Stomach smooth muscle (tissue), 2 donors: ENCODE measurements at regions not wholly inside any gene's neighbourhood (a gene's known extent, or its start where the extent isn't known, plus 50 kb on each side); places are given as distances from the start of the nearest gene placed in this dataset.

ENCODE experiments used
- H3K27ac ChIP-seq: one replicate; pipeline ENCODE4 v1.7.0; 2013; ENCODE audit warnings: mild to moderate bottlenecking, low read length, inconsistent platforms
- H3K27me3 ChIP-seq, 2 donors: one replicate each; pipeline ENCODE4 v1.7.0; 2013; ENCODE audit warnings: low read length in 2 of 2; ENCODE audit not compliant: insufficient read depth in 2 of 2, control insufficient read depth in 1 of 2
- H3K36me3 ChIP-seq, 2 donors: one replicate each; pipeline ENCODE4 v1.7.0; 2013; ENCODE audit warnings: low read length in 2 of 2; ENCODE audit not compliant: control insufficient read depth in 2 of 2, insufficient read depth in 2 of 2
- H3K4me1 ChIP-seq: one replicate; pipeline ENCODE4 v1.7.0; 2013; ENCODE audit warnings: low read length; ENCODE audit not compliant: control insufficient read depth, insufficient read depth
- H3K4me3 ChIP-seq, 2 donors: one replicate each; pipeline ENCODE4 v1.7.0; 2013; ENCODE audit warnings: low read length in 2 of 2
- H3K9ac ChIP-seq, 2 donors: one replicate each; pipeline ENCODE4 v1.7.0; 2013; ENCODE audit warnings: low read length in 2 of 2, mild to moderate bottlenecking in 1 of 2
- H3K9me3 ChIP-seq, 2 donors: one replicate each; pipeline ENCODE4 v1.7.0; 2013; ENCODE audit warnings: low read length in 2 of 2; ENCODE audit not compliant: control insufficient read depth in 2 of 2
- donor health status: healthy.
- donor health status: Pancreatic carcinoma.

DNA sequence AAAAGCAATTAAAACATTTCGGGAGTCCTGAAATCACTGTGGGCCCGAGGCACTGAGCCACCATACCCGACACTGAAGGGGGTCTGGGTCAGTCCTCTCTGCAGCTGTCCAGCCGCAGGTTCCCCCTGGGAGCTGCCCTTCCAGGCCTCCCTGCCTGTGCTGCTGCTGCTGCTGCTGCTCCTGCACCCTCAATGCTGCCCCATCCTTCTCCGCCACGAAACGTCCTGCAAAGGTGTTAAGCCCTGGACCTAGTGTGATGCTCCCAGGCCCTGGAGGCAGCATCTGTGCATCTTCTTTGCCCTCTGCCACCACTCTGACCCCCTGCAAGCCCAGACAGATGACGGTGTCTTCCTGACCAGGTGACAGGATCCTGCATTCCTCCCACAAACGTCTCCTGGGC is 513.3 kb downstream of the NPHP4 start:
- Histone ChIP-seq H3K9ac (no peak overlapping the region), H3K4me1 (no peaks in the 10 kb centered on the region), H3K36me3 (no peaks in the 10 kb centered on the region), H3K4me3 (no peak overlapping the region), H3K27ac (no peak overlapping the region), H3K9me3 (no peaks in the 10 kb centered on the region), H3K27me3 (peaks cover 5 to 10% of the 10 kb centered on the region in 2 donors)

DNA sequence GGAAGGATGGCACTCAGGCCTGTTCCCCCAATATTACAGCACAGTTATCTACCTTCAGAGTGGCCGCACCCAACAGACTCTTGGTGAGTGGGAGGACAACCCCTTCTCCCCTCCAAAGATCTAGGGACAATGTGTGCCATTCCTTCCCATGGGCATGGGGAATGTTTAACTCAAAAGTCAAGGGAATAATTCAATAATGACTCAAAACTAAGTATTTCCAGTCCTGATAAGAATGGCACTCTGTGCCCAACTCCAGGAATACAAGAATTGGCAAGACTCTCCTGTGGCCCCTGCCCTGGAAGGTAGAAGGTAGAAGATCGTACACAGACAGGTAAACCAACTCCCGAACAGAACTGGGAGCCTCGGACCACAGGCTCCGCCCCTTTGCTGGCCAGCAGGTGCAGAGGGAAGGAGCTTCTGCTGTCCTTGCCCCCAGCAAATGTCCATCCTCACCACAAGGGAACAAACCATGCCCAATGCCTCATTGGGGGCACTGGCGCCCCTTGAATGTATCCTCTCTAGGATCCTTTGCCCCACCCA is 514.0 kb downstream of the NPHP4 start:
- H3K9me3 ChIP-seq, result no peaks in the 10 kb centered on the region
- no peak overlapping the region for H3K9ac ChIP-seq
- no peaks in the 10 kb centered on the region for H3K36me3 ChIP-seq
- H3K27me3 ChIP-seq, result peaks cover 3 to 10% of the 10 kb centered on the region in 2 donors
- no peaks in the 10 kb centered on the region for H3K4me1 ChIP-seq
- H3K4me3 ChIP-seq, result no peak overlapping the region
- H3K27ac ChIP-seq, result no peak overlapping the region

DNA sequence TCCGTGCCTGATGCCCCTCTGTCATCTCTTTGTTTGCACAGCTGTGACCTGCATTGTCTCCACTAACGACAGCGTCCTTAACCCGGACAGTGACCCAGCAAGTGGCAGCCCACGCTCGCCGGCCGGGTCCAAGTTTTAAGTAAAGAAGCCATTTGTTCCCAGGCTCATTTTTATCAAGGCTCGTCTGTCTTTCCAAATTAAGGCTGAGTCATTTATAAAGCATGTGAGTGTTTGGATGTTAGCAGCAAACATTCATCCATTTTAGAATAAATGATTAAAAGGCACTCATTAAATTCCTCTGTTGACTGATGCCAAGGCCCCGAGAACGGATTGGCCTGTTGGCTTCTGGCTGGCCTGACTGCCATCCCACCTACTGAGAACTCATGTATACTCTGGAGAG is 514.5 kb downstream of the NPHP4 start:
- peaks cover 3 to 10% of the 10 kb centered on the region in 2 donors for H3K27me3 ChIP-seq
- H3K27ac ChIP-seq, result no peak overlapping the region

DNA sequence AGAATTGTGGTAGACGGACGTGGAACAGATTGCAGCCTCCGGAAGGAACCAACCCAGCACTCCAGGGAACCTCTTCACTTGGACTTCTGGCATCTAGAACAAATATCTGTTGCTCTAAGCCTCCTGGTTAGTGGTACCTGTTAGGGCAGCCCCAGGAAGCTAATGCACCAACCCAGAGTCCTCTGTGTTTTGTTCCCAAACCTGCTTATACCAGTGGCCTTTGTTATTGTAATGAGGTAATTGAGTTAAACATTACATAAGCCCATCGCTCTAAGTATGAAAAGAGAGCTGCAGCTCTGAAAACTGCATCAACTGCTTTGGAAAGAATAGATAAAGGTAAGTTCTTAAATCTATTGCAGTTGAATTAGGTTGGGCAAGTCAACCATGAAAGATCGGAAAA is 516.7 kb downstream of the NPHP4 start:
- no peak overlapping the region for H3K4me3 ChIP-seq
- H3K27me3 ChIP-seq, result peaks cover 3 to 11% of the 10 kb centered on the region in 2 donors
- H3K9ac ChIP-seq, result no peak overlapping the region
- no peak overlapping the region for H3K27ac ChIP-seq
- no peaks in the 10 kb centered on the region for H3K4me1 ChIP-seq
- no peaks in the 10 kb centered on the region for H3K9me3 ChIP-seq
- H3K36me3 ChIP-seq, result no peaks in the 10 kb centered on the region

More for the DNA sequence above, 514.5 kb downstream of the NPHP4 start:
- Histone ChIP-seq H3K4me3 (no peak overlapping the region), H3K36me3 (no peaks in the 10 kb centered on the region), H3K4me1 (no peaks in the 10 kb centered on the region), H3K9ac (no peak overlapping the region), H3K9me3 (no peaks in the 10 kb centered on the region)

DNA sequence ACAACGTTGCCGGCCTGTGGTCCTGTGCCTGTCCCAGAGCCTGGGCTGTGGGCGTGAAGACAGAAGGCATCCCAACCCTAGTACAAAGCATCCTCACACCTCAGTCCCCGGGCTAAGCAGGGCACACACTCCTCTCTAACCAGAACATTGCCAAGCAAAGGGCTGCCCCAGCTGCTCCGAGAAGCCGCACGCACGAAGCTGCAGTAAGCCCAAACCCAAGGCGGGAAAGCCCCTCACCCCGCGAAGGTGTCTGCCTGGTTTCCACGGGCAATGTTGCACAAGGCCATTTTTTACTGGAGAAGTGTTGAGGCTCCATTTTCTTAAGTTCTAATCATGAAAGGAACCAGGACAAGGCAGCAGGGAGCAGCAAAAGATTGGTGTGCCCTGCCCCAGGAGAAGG is 519.0 kb downstream of the NPHP4 start:
- H3K27ac ChIP-seq, result no peak overlapping the region
- H3K9ac ChIP-seq, result no peak overlapping the region
- H3K4me1 ChIP-seq, result no peaks in the 10 kb centered on the region
- H3K27me3 ChIP-seq, result peaks cover 0 to 9% of the 10 kb centered on the region in 2 donors
- H3K9me3 ChIP-seq, result no peaks in the 10 kb centered on the region
- no peaks in the 10 kb centered on the region for H3K36me3 ChIP-seq
- H3K4me3 ChIP-seq, result no peak overlapping the region

DNA sequence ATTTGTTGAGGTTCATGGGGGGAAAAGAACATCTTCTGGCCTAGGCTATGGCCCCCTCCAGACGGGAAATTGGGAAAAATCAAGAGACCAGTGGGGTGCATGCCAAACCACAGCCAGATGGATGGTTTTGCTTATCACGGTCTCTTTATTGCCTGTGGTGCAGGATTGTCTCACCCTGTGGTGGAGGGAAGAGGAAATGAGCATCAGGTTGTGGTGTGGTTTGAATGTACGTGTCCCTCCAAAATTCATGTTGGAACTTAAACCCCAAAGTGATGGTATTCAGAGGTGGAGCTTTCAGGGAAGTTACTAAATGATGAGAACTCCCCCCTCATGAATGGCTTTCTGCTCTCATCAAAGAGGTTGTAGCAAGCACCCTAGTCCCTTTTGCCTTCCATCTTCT is 525.7 kb downstream of the NPHP4 start:
- Histone ChIP-seq H3K9me3 (peaks cover 11 to 17% of the 10 kb centered on the region in 2 donors), H3K4me3 (no peak overlapping the region), H3K4me1 (no peaks in the 10 kb centered on the region), H3K27ac (no peak overlapping the region), H3K9ac (no peak overlapping the region), H3K36me3 (no peaks in the 10 kb centered on the region), H3K27me3 (peaks cover 0 to 8% of the 10 kb centered on the region in 2 donors)

DNA sequence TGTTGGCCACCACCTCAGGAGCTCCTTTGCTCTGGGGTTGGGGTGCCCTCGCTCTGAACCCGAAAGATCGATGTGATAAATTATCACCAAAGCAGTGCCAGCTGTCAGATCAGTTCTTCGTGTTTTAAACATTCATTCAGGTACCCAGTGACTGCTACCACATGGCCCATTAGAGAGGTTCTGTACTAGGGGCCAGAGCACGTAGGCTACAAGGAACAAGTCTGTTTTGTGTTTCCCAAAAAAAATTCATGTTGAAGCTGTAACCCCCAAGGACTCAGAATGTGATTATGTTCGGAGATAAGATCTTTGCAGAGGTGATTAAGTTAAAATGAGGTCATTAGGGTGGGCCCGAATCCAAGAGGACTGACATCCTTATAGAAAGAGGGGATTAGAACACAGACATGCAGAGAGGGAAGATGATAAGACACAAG is 526.9 kb downstream of the NPHP4 start:
- H3K4me3 ChIP-seq, result no peak overlapping the region
- no peaks in the 10 kb centered on the region for H3K4me1 ChIP-seq
- H3K9ac ChIP-seq, result no peak overlapping the region
- no peaks in the 10 kb centered on the region for H3K36me3 ChIP-seq
- no peak overlapping the region for H3K27ac ChIP-seq
- H3K27me3 ChIP-seq, result peaks cover 0 to 7% of the 10 kb centered on the region in 2 donors
- H3K9me3 ChIP-seq, result peaks cover 13 to 17% of the 10 kb centered on the region in 2 donors

DNA sequence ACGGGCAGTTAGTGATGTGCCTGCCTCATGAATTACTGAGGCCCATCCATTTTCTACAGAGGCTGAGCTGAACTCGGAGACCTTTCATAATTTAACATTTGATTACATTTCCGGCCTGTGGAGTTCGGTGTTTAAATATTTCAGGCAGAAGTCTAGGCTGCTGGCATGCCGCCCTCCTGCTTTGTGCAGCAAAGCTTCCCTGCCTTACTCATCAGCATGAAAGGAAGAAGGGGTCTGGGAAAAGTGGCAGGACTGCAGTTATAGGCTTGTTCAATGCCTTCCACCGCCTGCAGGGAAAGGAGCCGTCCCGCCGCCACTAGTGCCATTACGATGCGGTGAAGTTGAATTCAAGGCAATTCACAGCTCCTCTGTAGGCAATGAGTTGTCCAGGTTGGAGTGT is 527.9 kb downstream of the NPHP4 start:
- Histone ChIP-seq H3K4me3 (no peak overlapping the region), H3K27ac (no peak overlapping the region), H3K9ac (no peak overlapping the region), H3K27me3 (peaks cover 0 to 9% of the 10 kb centered on the region in 2 donors), H3K4me1 (no peaks in the 10 kb centered on the region), H3K36me3 (no peaks in the 10 kb centered on the region), H3K9me3 (peaks cover 13 to 17% of the 10 kb centered on the region in 2 donors)

DNA sequence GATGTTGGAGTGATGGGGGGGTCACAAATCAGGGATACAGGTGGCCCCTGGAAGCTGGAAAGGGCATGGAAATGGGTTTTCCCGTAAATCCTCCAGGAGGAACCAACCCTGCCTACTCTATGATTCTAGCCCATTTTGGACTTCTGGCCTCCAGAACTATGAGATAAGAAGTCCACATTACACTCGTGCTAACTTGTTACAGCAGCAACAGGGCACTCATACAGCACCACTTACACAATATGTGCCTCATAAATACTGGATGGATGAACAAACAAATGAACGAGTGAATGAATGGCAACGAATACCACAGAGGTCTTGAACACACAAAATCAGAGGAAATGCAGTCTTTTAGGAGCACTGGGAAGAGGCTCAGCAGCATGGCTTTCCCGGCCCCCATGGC is 531.3 kb downstream of the NPHP4 start:
- no peak overlapping the region for H3K9ac ChIP-seq
- H3K9me3 ChIP-seq, result peaks cover 9 to 17% of the 10 kb centered on the region in 2 donors
- H3K27ac ChIP-seq, result no peak overlapping the region
- no peaks in the 10 kb centered on the region for H3K36me3 ChIP-seq
- H3K4me3 ChIP-seq, result no peak overlapping the region
- H3K27me3 ChIP-seq, result peaks cover 6 to 12% of the 10 kb centered on the region in 2 donors
- no peaks in the 10 kb centered on the region for H3K4me1 ChIP-seq

DNA sequence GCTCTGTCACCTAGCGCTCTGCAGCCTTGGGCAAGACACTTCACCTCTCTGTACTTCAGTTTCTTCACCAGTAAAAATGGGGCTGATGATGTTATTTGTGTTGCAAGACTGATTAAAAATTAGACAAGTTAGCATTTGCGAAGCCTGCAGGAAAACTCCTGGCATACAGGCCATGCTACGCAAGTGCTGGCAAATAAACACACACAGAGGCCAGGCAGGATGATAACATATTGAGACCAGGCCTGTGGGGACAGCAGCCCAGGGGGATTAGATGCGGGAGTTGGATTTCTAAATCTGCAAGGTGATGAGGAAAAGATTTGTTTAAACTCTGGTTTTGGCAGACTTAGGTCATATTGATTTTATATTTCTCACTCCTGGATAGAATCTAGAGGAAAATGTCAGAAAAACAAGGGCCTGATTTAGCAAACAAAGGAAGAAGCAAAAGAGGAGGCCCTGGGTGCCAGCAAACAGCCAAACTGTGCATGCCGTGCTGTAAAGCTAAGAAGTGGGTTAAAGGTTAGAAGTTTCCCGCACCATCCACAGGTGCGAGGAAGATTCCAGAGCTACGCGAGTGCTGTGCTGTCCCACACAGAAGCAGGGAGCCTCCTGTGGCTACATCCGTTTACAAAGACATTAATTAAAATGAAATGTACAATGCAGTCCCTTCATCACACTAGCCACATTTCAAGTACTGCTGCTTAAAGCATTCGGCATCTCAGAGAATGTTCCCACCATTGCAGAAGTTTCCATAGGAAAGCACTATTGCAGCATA is 532.2 kb downstream of the NPHP4 start:
- H3K27me3 ChIP-seq, result peaks cover 12% of the 10 kb centered on the region in 2 donors
- peaks cover 9 to 15% of the 10 kb centered on the region in 2 donors for H3K9me3 ChIP-seq
- H3K4me3 ChIP-seq, result no peak overlapping the region
- no peaks in the 10 kb centered on the region for H3K36me3 ChIP-seq
- no peak overlapping the region for H3K9ac ChIP-seq
- no peaks in the 10 kb centered on the region for H3K4me1 ChIP-seq
- H3K27ac ChIP-seq, result no peak overlapping the region

DNA sequence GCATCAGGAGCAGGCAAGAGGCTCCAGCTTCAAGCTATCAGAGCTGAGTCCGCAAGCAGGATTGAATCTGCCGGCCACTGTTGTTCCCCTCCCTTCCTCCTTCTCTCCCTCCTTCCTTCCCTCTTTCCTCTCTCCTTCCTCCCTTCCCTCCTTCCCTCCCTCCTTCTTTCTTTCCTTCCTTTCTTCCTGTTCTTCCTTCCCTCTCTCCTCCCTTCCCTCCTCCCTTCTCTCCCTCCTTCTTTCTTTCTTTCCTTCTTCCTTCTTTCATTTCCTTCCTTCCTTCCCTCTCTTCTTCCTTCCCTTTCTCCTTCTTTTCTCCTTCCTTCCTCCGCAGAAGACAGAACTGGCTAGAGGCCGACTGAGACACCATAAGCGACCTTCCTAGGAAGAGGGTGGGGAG is 534.0 kb downstream of the NPHP4 start:
- H3K36me3 ChIP-seq, result no peaks in the 10 kb centered on the region
- H3K9ac ChIP-seq, result no peak overlapping the region
- H3K4me3 ChIP-seq, result no peak overlapping the region
- no peak overlapping the region for H3K27ac ChIP-seq
- H3K9me3 ChIP-seq, result peaks cover 8 to 9% of the 10 kb centered on the region in 2 donors
- H3K4me1 ChIP-seq, result no peaks in the 10 kb centered on the region
- H3K27me3 ChIP-seq, result peaks cover 16 to 25% of the 10 kb centered on the region in 2 donors
